Adrenal gland (tissue), 9 donors: ENCODE measurements at regions not wholly inside any gene's neighbourhood (a gene's known extent, or its start where the extent isn't known, plus 50 kb on each side); places are given as distances from the start of the nearest gene placed in this dataset.

Experiments used
- DNase-seq, 7 donors: peaks; one replicate each; pipeline ENCODE4 v3.0.0-alpha.2; 2019 to 2020
- H3K27ac ChIP-seq, 5 donors: fragments of 200-600 bp; sonication (generic) in 4 of 5; 1 replicate in 3 of 5; 2 replicates in 2 of 5; pipeline versions ENCODE4 v1.5.1 to v1.8.0; 2016 to 2020; ENCODE audit warnings: mild to moderate bottlenecking in 1 of 5
- H3K27me3 ChIP-seq: fragments of 200-600 bp; 2 replicates; pipeline ENCODE4 v1.8.0; 2021
- H3K36me3 ChIP-seq, 2 donors: fragments of 200-600 bp; replicated peaks in 1 of 2; 1 replicate in 1 of 2; 2 replicates in 1 of 2; pipeline versions ENCODE4 v1.5.1 to v1.8.0; 2018 to 2022
- H3K4me1 ChIP-seq, 2 donors: fragments of 200-600 bp; replicated peaks in 1 of 2; 1 replicate in 1 of 2; 2 replicates in 1 of 2; pipeline versions ENCODE4 v1.5.1 to v1.8.0; 2018 to 2021
- H3K4me3 ChIP-seq, 4 donors: fragments of 200-600 bp; sonication (generic) in 3 of 4; one replicate each; pipeline ENCODE4 v1.5.1; 2016 to 2018
- H3K9me3 ChIP-seq, 3 donors: fragments of 200-600 bp; sonication (generic) in 1 of 3; replicated peaks in 1 of 3; 1 replicate in 2 of 3; 2 replicates in 1 of 3; pipeline versions ENCODE4 v1.5.1 to v1.8.0; 2016 to 2021
- POLR2A ChIP-seq, 2 donors: fragments of 450-650 bp; IDR thresholded peaks; one replicate each; pipeline ENCODE4 v1.6.1; 2017; ENCODE audit warnings: antibody characterized with exemption in 2 of 2, mild to moderate bottlenecking in 2 of 2, moderate library complexity in 1 of 2
- WGBS, 4 donors: extraction: QIAGEN DNeasy Blood & Tissue Kit in 2 of 4; methylation state at CpG; one replicate each; pipeline versions ENCODE4 v1.1.5 to v1.1.7; 2013 to 2017; 5-methylcytosine and 5-hydroxymethylcytosine counted together
- intact Hi-C, 2 donors: fragments of 100-400 bp; cut with DNase I; formaldehyde crosslinking; loops; one replicate each; pipeline versions ENCODE4 v1.14.1 to v1.15.0; 2022 to 2023
- TF ChIP-seq, protein P1 (sequence below), 6 experiments: fragments of 450-650 bp in 4 of 6; fragments of 200-600 bp in 2 of 6; sonication (generic) in 1 of 6; IDR thresholded peaks; 1 replicate in 5 of 6; 2 replicates in 1 of 6; pipeline versions ENCODE4 v1.5.1 to v1.8.0; 2016 to 2021; ENCODE audit warnings: antibody characterized with exemption in 6 of 6, mild to moderate bottlenecking in 2 of 6, moderate library complexity in 1 of 6
- donor health status: healthy with polysubstance abuse.
- donor health status: Bipolar disorder and iron deficiency.
- donor health status: DM: yes; HTN: yes; CAD: no.
- donor health status: DM: no; HTN: no; CAD: no.
- donor health status: DM: no; HTN: no; CAD: no.

DNA sequence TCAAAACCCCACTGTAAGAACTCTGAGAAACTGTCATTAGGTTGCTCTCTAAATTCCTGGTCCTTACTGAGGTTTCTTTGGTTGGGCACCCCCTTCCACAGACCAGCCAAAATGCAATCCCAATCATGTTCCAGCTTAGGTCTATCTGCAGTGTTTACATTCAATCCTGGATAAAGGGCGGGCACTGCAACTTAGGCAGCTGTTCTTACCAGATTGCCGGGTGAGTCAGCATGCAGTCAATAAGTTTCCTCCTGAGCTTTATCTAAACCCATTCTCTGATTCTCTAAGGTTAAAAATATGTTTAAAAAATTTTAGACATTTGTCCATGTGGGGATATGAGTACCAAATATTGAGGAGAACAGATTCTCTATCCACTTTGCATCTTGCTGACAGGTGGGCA is 197.8 kb downstream of the HAO1 start:
- Histone ChIP-seq H3K27me3 (no peaks in the 10 kb centered on the region), H3K9me3 (no peaks in the 10 kb centered on the region), H3K27ac (no peak overlapping the region), H3K4me3 (no peak overlapping the region), H3K4me1 (no peaks in the 10 kb centered on the region), H3K36me3 (no peaks in the 10 kb centered on the region)
- TF ChIP-seq, protein P1, sequence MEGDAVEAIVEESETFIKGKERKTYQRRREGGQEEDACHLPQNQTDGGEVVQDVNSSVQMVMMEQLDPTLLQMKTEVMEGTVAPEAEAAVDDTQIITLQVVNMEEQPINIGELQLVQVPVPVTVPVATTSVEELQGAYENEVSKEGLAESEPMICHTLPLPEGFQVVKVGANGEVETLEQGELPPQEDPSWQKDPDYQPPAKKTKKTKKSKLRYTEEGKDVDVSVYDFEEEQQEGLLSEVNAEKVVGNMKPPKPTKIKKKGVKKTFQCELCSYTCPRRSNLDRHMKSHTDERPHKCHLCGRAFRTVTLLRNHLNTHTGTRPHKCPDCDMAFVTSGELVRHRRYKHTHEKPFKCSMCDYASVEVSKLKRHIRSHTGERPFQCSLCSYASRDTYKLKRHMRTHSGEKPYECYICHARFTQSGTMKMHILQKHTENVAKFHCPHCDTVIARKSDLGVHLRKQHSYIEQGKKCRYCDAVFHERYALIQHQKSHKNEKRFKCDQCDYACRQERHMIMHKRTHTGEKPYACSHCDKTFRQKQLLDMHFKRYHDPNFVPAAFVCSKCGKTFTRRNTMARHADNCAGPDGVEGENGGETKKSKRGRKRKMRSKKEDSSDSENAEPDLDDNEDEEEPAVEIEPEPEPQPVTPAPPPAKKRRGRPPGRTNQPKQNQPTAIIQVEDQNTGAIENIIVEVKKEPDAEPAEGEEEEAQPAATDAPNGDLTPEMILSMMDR (IDR thresholded peaks at IDR 0.05): no peak
- no peak for DNase-seq
- 86 to 95% (median 89%) methylated on average over 2 of the region's 2 CpGs for WGBS, 4 donors
- intact Hi-C loops: no loop called here

DNA sequence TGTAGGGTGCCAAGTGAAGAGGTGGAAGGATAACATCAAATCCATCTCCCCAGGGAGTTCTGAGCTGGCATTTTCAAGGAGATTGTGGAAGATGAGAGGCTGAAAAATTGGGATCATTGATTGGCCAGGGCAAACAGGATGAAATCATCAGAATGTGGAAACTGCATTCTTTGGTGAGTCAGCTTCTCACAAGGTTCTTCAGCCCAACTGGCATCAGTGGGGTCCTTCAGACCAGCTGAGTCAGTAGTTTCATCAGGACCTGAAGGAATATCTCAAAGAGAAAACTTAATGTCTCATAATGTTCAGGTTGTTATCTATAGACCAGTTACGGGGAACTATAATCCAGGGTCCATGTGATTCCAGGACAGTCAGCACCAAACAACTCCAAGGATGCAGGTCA is 195.8 kb downstream of the HAO1 start:
- Histone ChIP-seq H3K4me1 (no peaks in the 10 kb centered on the region), H3K27ac (no peak overlapping the region), H3K36me3 (no peaks in the 10 kb centered on the region), H3K9me3 (no peaks in the 10 kb centered on the region), H3K4me3 (no peak overlapping the region), H3K27me3 (no peaks in the 10 kb centered on the region)
- intact Hi-C loops: no loop called here
- 46 to 59% (median 54%) methylated on average over 1 of the region's 1 CpG for WGBS, 4 donors
- TF ChIP-seq, protein P1 (IDR thresholded peaks at IDR 0.05): no peak
- TF ChIP-seq POLR2A (IDR thresholded peaks at IDR 0.05): no peak
- peak in 3 of 7 donors; percentile 2 to 18 (median 6) for DNase-seq

DNA sequence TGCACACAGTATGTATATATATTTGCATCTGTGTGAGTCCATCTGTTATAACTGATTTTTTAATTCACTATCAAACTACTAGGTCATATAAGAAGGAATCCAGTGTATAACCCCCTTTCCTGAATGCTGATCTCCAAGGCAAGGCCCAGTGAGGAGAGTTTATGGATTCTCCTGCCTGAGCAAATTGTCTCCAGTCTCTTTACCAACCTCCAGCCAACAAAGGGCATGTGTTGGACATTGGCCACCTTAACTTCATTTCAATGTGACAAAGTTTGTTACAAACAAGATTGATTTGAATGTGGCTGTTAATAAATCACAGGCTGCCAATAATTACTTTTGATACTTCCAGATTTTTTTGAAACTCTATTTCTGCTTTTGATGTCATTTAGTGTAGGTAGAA is 191.6 kb downstream of the HAO1 start:
- TF ChIP-seq, protein P1 (IDR thresholded peaks at IDR 0.05): no peak
- no peak for TF ChIP-seq POLR2A (IDR thresholded peaks at IDR 0.05)
- intact Hi-C loops: no loop called here
- no peaks in the 10 kb centered on the region for H3K27me3 ChIP-seq
- no peak overlapping the region for H3K27ac ChIP-seq
- DNase-seq: no peak
- H3K9me3 ChIP-seq: no peaks in the 10 kb centered on the region
- no peaks in the 10 kb centered on the region for H3K4me1 ChIP-seq
- no peak overlapping the region for H3K4me3 ChIP-seq
- H3K36me3 ChIP-seq: no peaks in the 10 kb centered on the region

DNA sequence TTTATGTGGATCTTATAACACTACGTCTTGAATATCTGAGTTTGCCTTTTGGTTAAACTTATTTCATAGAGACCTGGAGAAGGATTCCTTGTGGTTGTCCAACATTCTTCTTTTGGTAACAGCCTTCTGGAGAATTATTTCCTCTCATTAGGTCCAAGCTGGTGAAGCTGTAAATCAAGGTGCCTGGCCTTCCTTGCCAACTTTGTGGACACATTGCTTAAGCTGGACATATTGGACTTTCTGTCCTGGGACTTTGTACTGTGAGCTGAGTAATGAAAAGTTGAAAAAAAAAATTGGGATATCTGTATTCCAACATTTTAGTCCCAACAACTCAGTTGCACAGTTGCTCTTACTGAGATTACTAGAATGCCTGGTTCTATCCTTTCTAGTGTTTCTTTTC is 186.2 kb downstream of the HAO1 start:
- H3K36me3 ChIP-seq: no peaks in the 10 kb centered on the region
- 67 to 80% (median 72%) methylated on average over 1 of the region's 1 CpG for WGBS, 4 donors
- H3K27ac ChIP-seq: no peak overlapping the region
- H3K4me3 ChIP-seq: no peak overlapping the region
- H3K9me3 ChIP-seq: no peaks in the 10 kb centered on the region
- intact Hi-C loops: no loop called here
- TF ChIP-seq POLR2A (IDR thresholded peaks at IDR 0.05): no peak
- TF ChIP-seq, protein P1 (IDR thresholded peaks at IDR 0.05): no peak
- no peaks in the 10 kb centered on the region for H3K4me1 ChIP-seq
- DNase-seq: no peak
- H3K27me3 ChIP-seq: no peaks in the 10 kb centered on the region
